CD8-positive, alpha-beta memory T cell (primary cell): ENCODE measurements at regions not wholly inside any gene's neighbourhood (a gene's known extent, or its start where the extent isn't known, plus 50 kb on each side); places are given as distances from the start of the nearest gene placed in this dataset.

ENCODE experiments used
- CTCF ChIA-PET: fragments of 350-600 bp; sonication (Branson Sonifier 250); formaldehyde crosslinking; loops from one replicate; lab custom pipeline; 2021; ENCODE audit warnings: antibody characterized with exemption; lab: Charles Lee
- POLR2A ChIA-PET: fragments of 350-600 bp; sonication (Branson Sonifier 250); formaldehyde crosslinking; loops from one replicate; lab custom pipeline; 2021; ENCODE audit warnings: antibody characterized with exemption; lab: Charles Lee
- DNase-seq, 5 donors: peaks; one replicate each; pipeline versions ENCODE4 v3.0.0 to v3.0.0-alpha.2; 2020 to 2022; ENCODE audit warnings: mixed read lengths in 1 of 5
- H3K27ac ChIP-seq: one replicate; pipeline ENCODE4 v1.7.0; 2013; ENCODE audit warnings: low read depth, mild to moderate bottlenecking, low read length, moderate library complexity
- H3K27me3 ChIP-seq: 2 replicates; pipeline ENCODE4 v1.7.0; 2013; ENCODE audit warnings: low read length, mild to moderate bottlenecking; ENCODE audit not compliant: insufficient read depth, poor library complexity, severe bottlenecking
- H3K36me3 ChIP-seq: 2 replicates; pipeline ENCODE4 v1.7.0; 2013; ENCODE audit warnings: mild to moderate bottlenecking, low read length, moderate library complexity; ENCODE audit not compliant: insufficient read depth
- H3K4me1 ChIP-seq: 2 replicates; pipeline ENCODE4 v1.7.0; 2013; ENCODE audit warnings: mild to moderate bottlenecking, low read length, moderate library complexity; ENCODE audit not compliant: insufficient read depth
- H3K4me3 ChIP-seq: 2 replicates; pipeline ENCODE4 v1.7.0; 2013; ENCODE audit warnings: mild to moderate bottlenecking, low read length
- H3K9me3 ChIP-seq: 2 replicates; pipeline ENCODE4 v1.7.0; 2013; ENCODE audit warnings: mild to moderate bottlenecking, low read length
- H3K27ac Mint-ChIP-seq, 8 donors: one replicate each; pipeline ENCODE4 v1.8.0; 2020 to 2021; ENCODE audit warnings: mixed read lengths in 8 of 8, mild to moderate bottlenecking in 6 of 8, inconsistent platforms in 3 of 8, moderate library complexity in 3 of 8
- H3K27me3 Mint-ChIP-seq, 2 donors: one replicate each; pipeline ENCODE4 v1.8.0; 2020 to 2021; ENCODE audit warnings: mixed read lengths in 2 of 2, mild to moderate bottlenecking in 1 of 2, moderate library complexity in 1 of 2
- H3K36me3 Mint-ChIP-seq, 3 donors: one replicate each; pipeline ENCODE4 v1.8.0; 2020 to 2021; ENCODE audit warnings: mixed read lengths in 3 of 3, inconsistent platforms in 1 of 3, mild to moderate bottlenecking in 1 of 3
- H3K4me1 Mint-ChIP-seq, 3 donors: one replicate each; pipeline ENCODE4 v1.8.0; 2020 to 2021; ENCODE audit warnings: mixed read lengths in 3 of 3, inconsistent platforms in 1 of 3, mild to moderate bottlenecking in 1 of 3
- H3K4me3 Mint-ChIP-seq, 7 donors: one replicate each; pipeline ENCODE4 v1.8.0; 2020 to 2021; ENCODE audit warnings: mixed read lengths in 7 of 7, mild to moderate bottlenecking in 6 of 7, moderate library complexity in 4 of 7, inconsistent platforms in 2 of 7
- H3K9me3 Mint-ChIP-seq, 5 donors: one replicate each; pipeline ENCODE4 v1.8.0; 2020 to 2022; ENCODE audit warnings: mixed read lengths in 5 of 5, mild to moderate bottlenecking in 3 of 5, moderate library complexity in 2 of 5, inconsistent platforms in 1 of 5

GRCh38 chr18:78892177-78892576 is 87.4 kb upstream of the SALL3 start:
- Mint-ChIP-seq H3K27me3 (peaks cover 4 to 7% of the 10 kb centered on the region in 2 donors), H3K36me3 (no peaks in the 10 kb centered on the region), H3K4me3 (no peak overlapping the region), H3K27ac (no peak overlapping the region), H3K4me1 (no peaks in the 10 kb centered on the region), H3K9me3 (peaks cover 8 to 36% (median 28%) of the 10 kb centered on the region in 5 donors)
- ChIA-PET POLR2A (no interaction called here), CTCF (no interaction called here)
- Histone ChIP-seq H3K27ac (no peak overlapping the region), H3K4me1 (no peaks in the 10 kb centered on the region), H3K27me3 (no peaks in the 10 kb centered on the region), H3K4me3 (no peak overlapping the region), H3K36me3 (no peaks in the 10 kb centered on the region), H3K9me3 (peaks cover 5% of the 10 kb centered on the region)
- no peak for DNase-seq

GRCh38 chr18:78892721-78893120 is 86.9 kb upstream of the SALL3 start:
- peaks cover 5 to 31% (median 24%) of the 10 kb centered on the region in 5 donors for H3K9me3 Mint-ChIP-seq
- CTCF ChIA-PET = no interaction called here
- H3K4me3 Mint-ChIP-seq = no peak overlapping the region

GRCh38 chr18:78893281-78894032 is 86.2 kb upstream of the SALL3 start:
- Mint-ChIP-seq H3K9me3 (peaks cover 3 to 25% (median 18%) of the 10 kb centered on the region in 5 donors), H3K4me3 (no peak overlapping the region), H3K27me3 (peaks cover 4 to 7% of the 10 kb centered on the region in 2 donors), H3K36me3 (no peaks in the 10 kb centered on the region), H3K4me1 (no peaks in the 10 kb centered on the region), H3K27ac (no peak overlapping the region)
- peaks cover 5% of the 10 kb centered on the region for H3K9me3 ChIP-seq
- POLR2A ChIA-PET = no interaction called here
- no peaks in the 10 kb centered on the region for H3K27me3 ChIP-seq
- H3K4me3 ChIP-seq = no peak overlapping the region
- H3K4me1 ChIP-seq = no peaks in the 10 kb centered on the region
- DNase-seq = no peak
- no peaks in the 10 kb centered on the region for H3K36me3 ChIP-seq
- no peak overlapping the region for H3K27ac ChIP-seq
- CTCF ChIA-PET = no interaction called here

More at GRCh38 chr18:78892721-78893120, 86.9 kb upstream of the SALL3 start:
- H3K36me3 Mint-ChIP-seq = no peaks in the 10 kb centered on the region
- Histone ChIP-seq H3K4me3 (no peak overlapping the region), H3K4me1 (no peaks in the 10 kb centered on the region), H3K9me3 (peaks cover 5% of the 10 kb centered on the region), H3K36me3 (no peaks in the 10 kb centered on the region), H3K27ac (no peak overlapping the region), H3K27me3 (no peaks in the 10 kb centered on the region)
- no peak overlapping the region for H3K27ac Mint-ChIP-seq
- DNase-seq = no peak
- peaks cover 4 to 7% of the 10 kb centered on the region in 2 donors for H3K27me3 Mint-ChIP-seq
- no peaks in the 10 kb centered on the region for H3K4me1 Mint-ChIP-seq
- POLR2A ChIA-PET = no interaction called here

DNA sequence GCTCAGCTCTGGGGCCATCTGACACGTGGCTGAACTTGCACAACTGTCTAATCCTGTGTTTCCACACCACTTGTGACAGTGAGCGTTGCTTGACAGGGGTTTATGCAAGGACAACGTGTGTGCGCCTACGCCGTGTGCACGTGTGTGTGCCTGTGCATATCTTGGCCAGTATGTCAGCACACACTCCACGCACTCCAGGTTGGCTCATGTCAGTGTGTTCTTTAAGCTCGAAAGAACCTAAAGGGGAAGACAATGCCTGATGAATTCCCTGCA is 85.6 kb upstream of the SALL3 start:
- H3K27me3 ChIP-seq = no peaks in the 10 kb centered on the region
- Mint-ChIP-seq H3K27me3 (peaks cover 4 to 7% of the 10 kb centered on the region in 2 donors), H3K9me3 (peaks cover 3 to 20% (median 14%) of the 10 kb centered on the region in 5 donors), H3K4me1 (no peaks in the 10 kb centered on the region), H3K27ac (no peak overlapping the region), H3K4me3 (no peak overlapping the region), H3K36me3 (no peaks in the 10 kb centered on the region)
- no peak overlapping the region for H3K4me3 ChIP-seq
- no peak for DNase-seq
- CTCF ChIA-PET = no interaction called here
- no peaks in the 10 kb centered on the region for H3K4me1 ChIP-seq
- H3K27ac ChIP-seq = no peak overlapping the region
- H3K36me3 ChIP-seq = no peaks in the 10 kb centered on the region
- peaks cover 2% of the 10 kb centered on the region for H3K9me3 ChIP-seq
- POLR2A ChIA-PET = no interaction called here

- Histone ChIP-seq H3K27me3 (no peaks in the 10 kb centered on the region), H3K9me3 (no peaks in the 10 kb centered on the region), H3K4me1 (no peaks in the 10 kb centered on the region), H3K4me3 (no peak overlapping the region), H3K36me3 (no peaks in the 10 kb centered on the region), H3K27ac (no peak overlapping the region)
- Mint-ChIP-seq H3K27ac (no peak overlapping the region), H3K36me3 (no peaks in the 10 kb centered on the region), H3K9me3 (peaks cover 3 to 8% (median 5%) of the 10 kb centered on the region in 5 donors), H3K27me3 (peaks cover 4 to 7% of the 10 kb centered on the region in 2 donors), H3K4me3 (no peak overlapping the region), H3K4me1 (no peaks in the 10 kb centered on the region)
- POLR2A ChIA-PET = no interaction called here
- CTCF ChIA-PET = no interaction called here
- DNase-seq = no peak
Measured at GRCh38 chr18:78895207-78896001, 84.2 kb upstream of the SALL3 start.

DNA sequence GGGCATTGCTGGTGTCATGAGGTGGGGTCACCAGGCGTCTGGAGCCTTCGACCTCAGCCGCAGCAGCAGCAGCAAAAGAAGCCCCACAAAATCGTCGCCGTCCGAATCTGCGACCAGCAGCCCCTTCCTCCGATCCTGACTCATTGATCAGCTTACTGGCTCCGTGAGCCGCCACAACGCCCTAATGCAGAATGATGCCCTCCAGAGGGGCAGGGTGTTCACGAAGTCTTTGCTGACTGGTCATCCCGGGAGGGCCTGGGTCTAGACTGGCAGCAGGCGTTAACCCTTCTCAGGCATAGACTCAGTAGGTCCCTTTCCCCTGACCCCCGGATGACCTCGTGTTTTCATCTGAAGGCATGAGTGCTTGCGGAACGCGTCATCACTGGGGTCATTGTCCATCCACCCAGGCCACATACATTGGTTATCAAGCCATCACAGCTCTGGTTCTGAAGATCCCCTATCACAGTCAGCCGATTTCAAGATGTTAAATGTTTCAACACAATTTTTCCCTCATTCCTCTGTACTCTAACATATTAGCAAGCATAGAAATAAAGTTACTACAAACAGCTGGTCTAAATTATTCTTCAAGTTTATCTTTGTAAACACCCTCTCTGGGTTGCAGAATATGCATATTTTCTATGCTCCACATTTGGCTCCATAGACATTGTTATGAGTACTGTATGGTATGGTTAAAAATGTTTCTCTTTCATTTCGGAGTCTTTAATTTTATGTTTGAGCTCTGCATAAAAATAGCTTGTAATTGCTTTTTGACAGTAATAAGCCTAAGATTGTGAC is 83.3 kb upstream of the SALL3 start:
- Mint-ChIP-seq H3K36me3 (no peaks in the 10 kb centered on the region), H3K4me1 (no peaks in the 10 kb centered on the region), H3K27ac (no peak overlapping the region), H3K4me3 (no peak overlapping the region), H3K27me3 (peaks cover 1 to 6% of the 10 kb centered on the region in 2 donors), H3K9me3 (peaks cover 0 to 2% (median 0%) of the 10 kb centered on the region in 5 donors)
- DNase-seq = no peak
- no peaks in the 10 kb centered on the region for H3K4me1 ChIP-seq
- H3K36me3 ChIP-seq = no peaks in the 10 kb centered on the region
- CTCF ChIA-PET = no interaction called here
- no peak overlapping the region for H3K27ac ChIP-seq
- no peak overlapping the region for H3K4me3 ChIP-seq
- no peaks in the 10 kb centered on the region for H3K27me3 ChIP-seq
- POLR2A ChIA-PET = no interaction called here
- H3K9me3 ChIP-seq = no peaks in the 10 kb centered on the region

DNA sequence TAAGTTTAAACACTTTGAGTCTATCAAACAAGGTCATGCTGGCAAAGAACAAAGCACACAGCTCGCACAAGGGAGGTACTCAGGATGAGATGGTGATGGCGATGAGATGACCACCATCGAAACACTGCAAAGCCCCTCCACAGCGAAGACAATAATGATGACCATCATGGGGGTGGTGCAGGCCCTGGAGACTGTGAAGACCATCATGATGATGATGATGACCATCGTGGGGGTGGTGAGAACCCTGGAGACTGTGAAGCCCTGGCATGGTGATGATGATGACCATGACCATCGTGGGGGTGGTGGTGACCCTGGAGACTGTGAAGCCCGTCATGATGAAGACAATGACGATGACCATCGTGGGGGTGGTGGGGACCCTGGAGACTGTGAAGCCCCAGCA is 81.6 kb upstream of the SALL3 start:
- ChIA-PET CTCF (no interaction called here), POLR2A (no interaction called here)
- peaks cover 0 to 2% (median 0%) of the 10 kb centered on the region in 5 donors for H3K9me3 Mint-ChIP-seq
- H3K27me3 Mint-ChIP-seq = peaks cover 11 to 18% of the 10 kb centered on the region in 2 donors
- DNase-seq = no peak
- H3K9me3 ChIP-seq = no peaks in the 10 kb centered on the region
- no peak overlapping the region for H3K4me3 Mint-ChIP-seq
- H3K4me1 ChIP-seq = no peaks in the 10 kb centered on the region
- no peaks in the 10 kb centered on the region for H3K4me1 Mint-ChIP-seq
- no peaks in the 10 kb centered on the region for H3K27me3 ChIP-seq
- H3K36me3 Mint-ChIP-seq = no peaks in the 10 kb centered on the region
- H3K27ac Mint-ChIP-seq = no peak overlapping the region
- H3K36me3 ChIP-seq = no peaks in the 10 kb centered on the region
- H3K4me3 ChIP-seq = no peak overlapping the region
- H3K27ac ChIP-seq = no peak overlapping the region

DNA sequence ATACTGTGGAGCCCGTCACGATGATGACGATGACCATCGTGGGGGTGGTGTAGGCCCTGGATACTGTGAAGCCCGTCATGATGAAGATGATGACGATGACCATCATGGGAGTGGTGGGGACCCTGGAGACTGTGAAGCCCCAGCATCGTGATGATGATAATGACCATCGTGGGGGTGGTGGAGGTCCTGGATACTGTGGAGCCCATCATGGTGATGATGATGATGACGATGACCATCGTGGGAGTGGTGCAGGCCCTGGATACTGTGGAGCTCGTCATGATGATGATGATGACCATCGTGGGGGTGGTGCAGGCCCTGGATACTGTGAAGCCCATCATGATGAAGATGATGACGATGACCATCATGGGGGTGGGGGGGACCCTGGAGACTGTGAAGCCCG is 81.0 kb upstream of the SALL3 start:
- no peaks in the 10 kb centered on the region for H3K4me1 ChIP-seq
- H3K27ac ChIP-seq = no peak overlapping the region
- ChIA-PET POLR2A (no interaction called here), CTCF (no interaction called here)
- no peaks in the 10 kb centered on the region for H3K4me1 Mint-ChIP-seq
- DNase-seq = no peak
- H3K27me3 Mint-ChIP-seq = peaks cover 11 to 23% of the 10 kb centered on the region in 2 donors
- H3K9me3 ChIP-seq = no peaks in the 10 kb centered on the region
- H3K36me3 ChIP-seq = no peaks in the 10 kb centered on the region
- no peaks in the 10 kb centered on the region for H3K27me3 ChIP-seq
- H3K36me3 Mint-ChIP-seq = no peaks in the 10 kb centered on the region
- no peak overlapping the region for H3K27ac Mint-ChIP-seq
- no peak overlapping the region for H3K4me3 Mint-ChIP-seq
- H3K4me3 ChIP-seq = no peak overlapping the region
- peaks cover 0 to 2% (median 0%) of the 10 kb centered on the region in 5 donors for H3K9me3 Mint-ChIP-seq
